ENCODE measurements at regions not wholly inside any gene's neighbourhood (a gene's known extent, or its start where the extent isn't known, plus 50 kb on each side); places are given as distances from the start of the nearest gene placed in this dataset.

- TF ChIP-seq POLR2A (IDR thresholded peaks at IDR 0.05) (no peak), CTCF (IDR thresholded peaks at IDR 0.05) (no peak)
- Histone ChIP-seq H3K27me3 (no peaks in the 10 kb centered on the region), H3K4me1 (no peaks in the 10 kb centered on the region), H3K27ac (no peak overlapping the region), H3K36me3 (no peaks in the 10 kb centered on the region), H3K4me3 (no peak overlapping the region), H3K9me3 (no peaks in the 10 kb centered on the region)
- no peak for DNase-seq
- intact Hi-C loops (cut with DNase I; ENCODE audit: low total_unique reads), result no loop called here
Observed at GRCh38 chr10:6699336-6699735, 119.3 kb upstream of the PRKCQ start.

GRCh38 chr10:6695519-6695918 lies 115.4 kb upstream of the PRKCQ start:
- Histone ChIP-seq H3K4me3 (no peak overlapping the region), H3K27ac (no peak overlapping the region), H3K36me3 (no peaks in the 10 kb centered on the region), H3K9me3 (no peaks in the 10 kb centered on the region), H3K27me3 (no peaks in the 10 kb centered on the region), H3K4me1 (no peaks in the 10 kb centered on the region)
- intact Hi-C loops (cut with DNase I; ENCODE audit: low total_unique reads), result no loop called here
- no peak for DNase-seq
- TF ChIP-seq POLR2A (IDR thresholded peaks at IDR 0.05), result no peak
- no peak for TF ChIP-seq CTCF (IDR thresholded peaks at IDR 0.05)

- Histone ChIP-seq H3K36me3 (no peaks in the 10 kb centered on the region), H3K27me3 (no peaks in the 10 kb centered on the region), H3K4me1 (no peaks in the 10 kb centered on the region), H3K9me3 (no peaks in the 10 kb centered on the region), H3K4me3 (no peak overlapping the region), H3K27ac (no peak overlapping the region)
- no peak for DNase-seq
- TF ChIP-seq POLR2A (IDR thresholded peaks at IDR 0.05) (no peak), CTCF (IDR thresholded peaks at IDR 0.05) (no peak)
- intact Hi-C loops (cut with DNase I; ENCODE audit: low total_unique reads), result no loop called here
Observed at GRCh38 chr10:6694447-6695140, 114.5 kb upstream of the PRKCQ start.

GRCh38 chr10:6692856-6693255 lies 112.8 kb upstream of the PRKCQ start:
- intact Hi-C loops (cut with DNase I; ENCODE audit: low total_unique reads), result no loop called here
- TF ChIP-seq POLR2A (IDR thresholded peaks at IDR 0.05), result no peak
- no peak for TF ChIP-seq CTCF (IDR thresholded peaks at IDR 0.05)
- Histone ChIP-seq H3K27ac (no peak overlapping the region), H3K4me1 (no peaks in the 10 kb centered on the region), H3K9me3 (no peaks in the 10 kb centered on the region), H3K4me3 (no peak overlapping the region), H3K36me3 (no peaks in the 10 kb centered on the region), H3K27me3 (no peaks in the 10 kb centered on the region)
- DNase-seq, result no peak

GRCh38 chr10:6692103-6692502 lies 112.0 kb upstream of the PRKCQ start:
- H3K9me3 ChIP-seq, result no peaks in the 10 kb centered on the region
- H3K27ac ChIP-seq, result no peak overlapping the region
- H3K4me1 ChIP-seq, result no peaks in the 10 kb centered on the region
- intact Hi-C loops (cut with DNase I; ENCODE audit: low total_unique reads), result no loop called here
- no peak for DNase-seq
- TF ChIP-seq CTCF (IDR thresholded peaks at IDR 0.05) (no peak), POLR2A (IDR thresholded peaks at IDR 0.05) (no peak)
- H3K27me3 ChIP-seq, result no peaks in the 10 kb centered on the region
- H3K4me3 ChIP-seq, result no peak overlapping the region
- H3K36me3 ChIP-seq, result no peaks in the 10 kb centered on the region
